Left lung (tissue), 4 donors: ENCODE measurements at regions not wholly inside any gene's neighbourhood (a gene's known extent, or its start where the extent isn't known, plus 50 kb on each side); places are given as distances from the start of the nearest gene placed in this dataset.

Source experiments
- ATAC-seq: fragments of 200-7000 bp; cut with Tn5 transposase; one replicate; pipeline ENCODE4 v1.9.1; 2020; ENCODE audit warnings: moderate library complexity
- DNase-seq, 4 donors: peaks; one replicate each; pipeline ENCODE4 v3.0.0-alpha.2; 2013 to 2020
- H3K27ac ChIP-seq, 2 donors: fragments of 200-600 bp; sonication (generic) in 1 of 2; one replicate each; pipeline versions ENCODE4 v1.5.0 to v1.8.0; 2020 to 2021
- H3K27me3 ChIP-seq, 2 donors: fragments of 200-600 bp; sonication (generic) in 1 of 2; one replicate each; pipeline versions ENCODE4 v1.5.0 to v1.8.0; 2020 to 2021
- H3K36me3 ChIP-seq, 2 donors: fragments of 200-600 bp; sonication (generic) in 1 of 2; one replicate each; pipeline versions ENCODE4 v1.5.0 to v1.8.0; 2020 to 2021
- H3K4me1 ChIP-seq, 2 donors: fragments of 200-600 bp; one replicate each; pipeline ENCODE4 v1.8.0; 2021
- H3K4me3 ChIP-seq, 2 donors: fragments of 200-600 bp; sonication (generic) in 1 of 2; one replicate each; pipeline versions ENCODE4 v1.5.0 to v1.8.0; 2020 to 2021; ENCODE audit warnings: mild to moderate bottlenecking in 1 of 2
- H3K9me3 ChIP-seq, 2 donors: fragments of 200-600 bp; sonication (generic) in 1 of 2; one replicate each; pipeline versions ENCODE4 v1.5.0 to v1.8.0; 2020 to 2021
- CTCF ChIP-seq, 2 donors: fragments of 200-600 bp; sonication (generic) in 1 of 2; IDR thresholded peaks; one replicate each; pipeline versions ENCODE4 v1.5.0 to v1.8.0; 2021; ENCODE audit warnings: antibody characterized with exemption in 2 of 2
- intact Hi-C, 2 donors: fragments of 100-400 bp; cut with DNase I; formaldehyde crosslinking; loops; one replicate each; pipeline versions ENCODE4 v1.11.2 to v1.14.2; 2022
- donor health status: DM: no; HTN: yes; CAD: no.
- donor health status: DM: no; HTN: no; CAD: no.

GRCh38 chr15:93707751-93708150 is 523.6 kb upstream of the MCTP2 start:
- Histone ChIP-seq H3K9me3 (no peaks in the 10 kb centered on the region), H3K27ac (no peak overlapping the region), H3K4me3 (no peak overlapping the region), H3K36me3 (no peaks in the 10 kb centered on the region), H3K27me3 (no peaks in the 10 kb centered on the region), H3K4me1 (no peaks in the 10 kb centered on the region)
- ATAC-seq (no peak), DNase-seq (no peak)
- no peak for TF ChIP-seq CTCF (IDR thresholded peaks at IDR 0.05)
- intact Hi-C loops = no loop called here

DNA sequence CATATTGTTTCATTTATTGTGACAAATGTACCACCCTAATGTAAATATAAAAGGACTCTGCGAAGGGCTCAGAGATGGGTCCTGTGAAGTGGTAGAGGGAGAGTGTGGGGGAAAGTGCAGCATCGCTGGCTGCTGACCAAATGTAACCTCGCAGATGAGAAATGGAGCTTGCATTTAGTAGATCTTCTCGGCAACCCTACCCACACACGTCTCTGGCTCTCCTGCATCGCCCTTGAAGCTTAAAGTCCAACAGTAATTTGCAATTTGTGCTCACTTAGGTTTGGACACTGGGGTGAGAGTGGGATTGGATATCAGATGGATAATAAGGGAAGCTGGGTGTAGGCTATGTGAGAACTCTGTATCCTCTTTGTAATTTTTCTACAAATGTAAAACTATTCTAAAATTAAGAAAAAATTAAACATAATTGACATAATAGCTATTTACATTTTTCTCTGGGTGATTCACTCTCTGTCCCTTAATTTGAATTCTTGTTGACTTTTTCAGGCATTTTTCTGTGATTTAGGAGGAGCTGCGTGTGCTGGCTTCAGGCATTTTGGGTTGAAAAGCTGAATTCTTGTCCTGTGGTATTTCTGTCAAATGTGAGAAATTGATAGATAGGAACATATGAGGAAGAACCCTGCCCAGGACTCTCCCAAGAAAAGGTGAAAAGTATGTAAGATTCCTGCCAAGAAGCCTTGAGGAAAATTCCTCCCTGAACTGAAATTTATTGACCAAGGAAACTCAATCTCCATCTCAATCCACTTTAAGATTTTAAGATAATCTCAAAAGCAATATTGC is 524.7 kb upstream of the MCTP2 start:
- no peak for ATAC-seq
- intact Hi-C loops = no loop called here
- TF ChIP-seq CTCF (IDR thresholded peaks at IDR 0.05) = no peak

GRCh38 chr15:93705753-93706455 is 525.5 kb upstream of the MCTP2 start:
- intact Hi-C loops = no loop called here
- no peaks in the 10 kb centered on the region for H3K27me3 ChIP-seq
- no peak overlapping the region for H3K27ac ChIP-seq
- ATAC-seq (no peak), DNase-seq (no peak)
- H3K4me1 ChIP-seq = no peaks in the 10 kb centered on the region
- no peak for TF ChIP-seq CTCF (IDR thresholded peaks at IDR 0.05)
- no peaks in the 10 kb centered on the region for H3K36me3 ChIP-seq
- H3K4me3 ChIP-seq = no peak overlapping the region
- H3K9me3 ChIP-seq = no peaks in the 10 kb centered on the region

More for the DNA sequence above, 524.7 kb upstream of the MCTP2 start:
- Histone ChIP-seq H3K9me3 (no peaks in the 10 kb centered on the region), H3K27me3 (no peaks in the 10 kb centered on the region), H3K4me1 (no peaks in the 10 kb centered on the region), H3K4me3 (no peak overlapping the region), H3K27ac (no peak overlapping the region), H3K36me3 (no peaks in the 10 kb centered on the region)
- no peak for DNase-seq

GRCh38 chr15:93703092-93703739 is 528.1 kb upstream of the MCTP2 start:
- DNase-seq = no peak
- Histone ChIP-seq H3K36me3 (no peaks in the 10 kb centered on the region), H3K27ac (no peak overlapping the region), H3K27me3 (no peaks in the 10 kb centered on the region), H3K4me3 (no peak overlapping the region), H3K4me1 (no peaks in the 10 kb centered on the region), H3K9me3 (peaks cover 0 to 1% of the 10 kb centered on the region in 2 donors)
- intact Hi-C loops = no loop called here
- no peak for ATAC-seq
- no peak for TF ChIP-seq CTCF (IDR thresholded peaks at IDR 0.05)

DNA sequence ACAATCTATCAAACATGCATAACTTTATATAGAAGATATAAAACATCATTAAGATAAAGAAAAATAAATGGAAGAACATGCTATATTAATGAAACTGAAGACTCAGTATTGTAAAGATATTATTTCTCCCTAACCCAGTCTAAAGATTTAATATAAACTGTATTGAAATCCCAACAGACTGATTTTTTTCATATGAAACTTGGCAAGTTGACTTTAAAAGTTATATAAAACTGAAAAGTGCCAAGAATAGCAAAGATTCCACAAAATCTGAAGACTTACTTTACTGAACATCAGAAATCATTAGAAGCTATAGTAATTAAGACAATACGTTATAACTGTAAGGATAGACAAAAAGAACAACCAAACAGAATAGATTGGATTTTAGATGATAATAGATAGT is 531.3 kb upstream of the MCTP2 start:
- DNase-seq = no peak
- no peaks in the 10 kb centered on the region for H3K4me1 ChIP-seq
- no peaks in the 10 kb centered on the region for H3K27me3 ChIP-seq
- no peak for ATAC-seq
- H3K9me3 ChIP-seq = peaks cover 0 to 19% of the 10 kb centered on the region in 2 donors
- H3K27ac ChIP-seq = no peak overlapping the region
- TF ChIP-seq CTCF (IDR thresholded peaks at IDR 0.05) = no peak
- H3K36me3 ChIP-seq = no peaks in the 10 kb centered on the region
- no peak overlapping the region for H3K4me3 ChIP-seq
- intact Hi-C loops = no loop called here
